ENCODE measurements at regions not wholly inside any gene's neighbourhood (a gene's known extent, or its start where the extent isn't known, plus 50 kb on each side); places are given as distances from the start of the nearest gene placed in this dataset.

GRCh38 chr4:3870567-3870962 is 104.4 kb downstream of the ADRA2C start:
- in situ Hi-C loops (cut with MboI) (no loop called here), intact Hi-C loops (cut with micrococcal nuclease) (no loop called here)
- peaks cover 0 to 15% of the 10 kb centered on the region in 2 experiments; a peak in 2 of 5 replicates for H3K4me1 ChIP-seq (replicated peaks in 1 of 2; ENCODE audit: control insufficient read depth in 2 of 2, insufficient read depth in 2 of 2, low read length in 2 of 2)
- H3K4me2 ChIP-seq (ENCODE audit: insufficient read depth, low read length), result no peak overlapping the region
- peaks cover 0 to 68% of the 10 kb centered on the region in 2 experiments; a peak in 3 of 5 replicates for H3K27me3 ChIP-seq (ENCODE audit: control insufficient read depth in 2 of 2, insufficient read depth in 2 of 2, low read length in 2 of 2)
- H3K36me3 ChIP-seq (ENCODE audit: control insufficient read depth, insufficient read depth, low read length), result no peaks in the 10 kb centered on the region
- DNase-seq (ENCODE audit: extremely low read depth in 1 of 4, low spot score in 3 of 4), result no peak
- no peak overlapping the region for H2AFZ ChIP-seq (ENCODE audit: low read depth, low read length)
- no peaks in the 10 kb centered on the region for H3K9me3 ChIP-seq (replicated peaks; ENCODE audit: control insufficient read depth, insufficient read depth, low read depth, low read length)
- POLR2A ChIA-PET, result no interaction called here
- ATAC-seq, result no peak
- TF ChIP-seq ZNF347 (CRISPR knock-in tag; IDR thresholded peaks at IDR 0.05; ENCODE audit: low read depth), result no peak
- TF ChIP-seq ELK1 (CRISPR knock-in tag; IDR thresholded peaks at IDR 0.05), result no peak
- TF ChIP-seq NFE2L1 (tag; IDR thresholded peaks at IDR 0.05; ENCODE audit: borderline replicate concordance, low read depth), result no peak
- no peak for TF ChIP-seq RBM25 (IDR thresholded peaks at IDR 0.05; ENCODE audit: low read depth, low read length, severe bottlenecking)
- TF ChIP-seq CREB1 (IDR thresholded peaks at IDR 0.05), result no peak
- no peak for TF ChIP-seq CREB1 (CRISPR knock-in tag; IDR thresholded peaks at IDR 0.05)
- TF ChIP-seq HNRNPUL1 (IDR thresholded peaks at IDR 0.05; ENCODE audit: low read length), result no peak
- no peak for TF ChIP-seq HINFP (tag; conservative IDR thresholded peaks at IDR 0.05; ENCODE audit: low read depth)
- no peak for TF ChIP-seq NR4A1 (CRISPR knock-in tag; IDR thresholded peaks at IDR 0.05)
- TF ChIP-seq NR4A1 (tag; IDR thresholded peaks at IDR 0.05), result no peak
- TF ChIP-seq MBD2 (IDR thresholded peaks at IDR 0.05; ENCODE audit: borderline replicate concordance, low read depth), result no peak
- TF ChIP-seq PRMT5 (CRISPR knock-in tag; IDR thresholded peaks at IDR 0.05), result no peak
- TF ChIP-seq ZKSCAN8 (CRISPR knock-in tag; IDR thresholded peaks at IDR 0.05), result no peak
- no peak for TF ChIP-seq USF2 (CRISPR knock-in tag; IDR thresholded peaks at IDR 0.05)
- H3K9me1 ChIP-seq (ENCODE audit: control insufficient read depth, insufficient read depth, low read length), result no peaks in the 10 kb centered on the region
- no peak overlapping the region for H3K9ac ChIP-seq (ENCODE audit: insufficient read depth in 1 of 2, low read depth in 2 of 2, low read length in 2 of 2)
- 10% methylated on average over 8 of the region's 9 CpGs for WGBS (ENCODE audit: insufficient coverage, low coverage, missing lambda C conversion rate)
- H3K4me3 ChIP-seq, result no peak overlapping the region
- no peak for FAIRE-seq
- no TSS peak for BruUV-seq (replicated peaks)
- H4K20me1 ChIP-seq (replicated peaks; ENCODE audit: control insufficient read depth, insufficient read depth, low read length), result 0 out of 2 replicates have a peak, but pooled peaks cover 2% of the 10 kb centered on the region
- H3K79me2 ChIP-seq (ENCODE audit: control insufficient read depth, insufficient read depth, low read length), result no peaks in the 10 kb centered on the region
- CTCF ChIA-PET (ENCODE audit: low intra/inter-chr PET ratio), result no interaction called here
- no peak overlapping the region for H3K27ac ChIP-seq (ENCODE audit: extremely low read depth, low read depth, low read length)

All from K562 (cell line).